Activated B cell treated with CpG ODN at 0.5 μM for 24 hours (primary cell): ENCODE measurements at regions not wholly inside any gene's neighbourhood (a gene's known extent, or its start where the extent isn't known, plus 50 kb on each side); places are given as distances from the start of the nearest gene placed in this dataset.
"Not testable (repeated sequence)": the region's sequence is repeated elsewhere in the genome, so short reads cannot be mapped to it uniquely, and the experiment has no call there.

Experiments
- ATAC-seq: fragments of 200-7000 bp; cut with Tn5 transposase; one replicate; pipeline ENCODE4 v1.10.0; 2021; ENCODE audit warnings: low read depth, mild to moderate bottlenecking, moderate library complexity
- CTCF ChIA-PET: fragments of 350-600 bp; sonication (Branson Sonifier 250); formaldehyde crosslinking; loops from one replicate; lab custom pipeline; 2021; ENCODE audit warnings: antibody characterized with exemption; lab: Charles Lee
- POLR2A ChIA-PET: fragments of 350-600 bp; sonication (Branson Sonifier 250); formaldehyde crosslinking; loops from one replicate; lab custom pipeline; 2021; ENCODE audit warnings: antibody characterized with exemption; lab: Charles Lee
- DNase-seq: peaks from one replicate; pipeline ENCODE4 v3.0.0; 2022
- H3K27ac Mint-ChIP-seq: one replicate; pipeline ENCODE4 v1.8.0; 2020; ENCODE audit warnings: mixed read lengths
- H3K27me3 Mint-ChIP-seq: one replicate; pipeline ENCODE4 v1.8.0; 2021; ENCODE audit warnings: mixed read lengths
- H3K36me3 Mint-ChIP-seq: one replicate; pipeline ENCODE4 v1.8.0; 2021; ENCODE audit warnings: low read depth, mixed read lengths
- H3K4me1 Mint-ChIP-seq: one replicate; pipeline ENCODE4 v1.8.0; 2021; ENCODE audit warnings: mixed read lengths
- H3K4me3 Mint-ChIP-seq: one replicate; pipeline ENCODE4 v1.8.0; 2020; ENCODE audit warnings: mild to moderate bottlenecking, mixed read lengths
- H3K9me3 Mint-ChIP-seq: one replicate; pipeline ENCODE4 v1.8.0; 2020; ENCODE audit warnings: mixed read lengths
- intact Hi-C: fragments of 100-400 bp; cut with micrococcal nuclease; formaldehyde crosslinking; loops from one replicate; pipeline ENCODE4 v1.15.1; 2024
- TF ChIP-seq, protein P1 (sequence below): fragments of 200-600 bp; IDR thresholded peaks from one replicate; pipeline ENCODE4 v1.8.0; 2022; ENCODE audit warnings: antibody characterized with exemption, mild to moderate bottlenecking

- H3K27ac Mint-ChIP-seq = no peak overlapping the region
- H3K36me3 Mint-ChIP-seq = no peaks in the 10 kb centered on the region
- H3K4me3 Mint-ChIP-seq = no peak overlapping the region
- ChIA-PET CTCF (no interaction called here), POLR2A (no interaction called here)
- ATAC-seq (no peak), DNase-seq (no peak)
- H3K4me1 Mint-ChIP-seq = peaks cover 1% of the 10 kb centered on the region
- H3K27me3 Mint-ChIP-seq = peaks cover 2% of the 10 kb centered on the region
- intact Hi-C loops = no loop called here
- TF ChIP-seq, protein P1, sequence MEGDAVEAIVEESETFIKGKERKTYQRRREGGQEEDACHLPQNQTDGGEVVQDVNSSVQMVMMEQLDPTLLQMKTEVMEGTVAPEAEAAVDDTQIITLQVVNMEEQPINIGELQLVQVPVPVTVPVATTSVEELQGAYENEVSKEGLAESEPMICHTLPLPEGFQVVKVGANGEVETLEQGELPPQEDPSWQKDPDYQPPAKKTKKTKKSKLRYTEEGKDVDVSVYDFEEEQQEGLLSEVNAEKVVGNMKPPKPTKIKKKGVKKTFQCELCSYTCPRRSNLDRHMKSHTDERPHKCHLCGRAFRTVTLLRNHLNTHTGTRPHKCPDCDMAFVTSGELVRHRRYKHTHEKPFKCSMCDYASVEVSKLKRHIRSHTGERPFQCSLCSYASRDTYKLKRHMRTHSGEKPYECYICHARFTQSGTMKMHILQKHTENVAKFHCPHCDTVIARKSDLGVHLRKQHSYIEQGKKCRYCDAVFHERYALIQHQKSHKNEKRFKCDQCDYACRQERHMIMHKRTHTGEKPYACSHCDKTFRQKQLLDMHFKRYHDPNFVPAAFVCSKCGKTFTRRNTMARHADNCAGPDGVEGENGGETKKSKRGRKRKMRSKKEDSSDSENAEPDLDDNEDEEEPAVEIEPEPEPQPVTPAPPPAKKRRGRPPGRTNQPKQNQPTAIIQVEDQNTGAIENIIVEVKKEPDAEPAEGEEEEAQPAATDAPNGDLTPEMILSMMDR = no peak
- H3K9me3 Mint-ChIP-seq = peaks cover 2% of the 10 kb centered on the region
These were observed 319.1 kb downstream of the KIF20B start for GRCh38 chr10:90020506-90020905.

- H3K9me3 Mint-ChIP-seq = no peaks in the 10 kb centered on the region
- no peaks in the 10 kb centered on the region for H3K36me3 Mint-ChIP-seq
- H3K4me3 Mint-ChIP-seq = no peak overlapping the region
- CTCF ChIA-PET = no interaction called here
- ATAC-seq (no peak), DNase-seq (no peak)
- intact Hi-C loops = no loop called here
- POLR2A ChIA-PET = no interaction called here
- H3K27me3 Mint-ChIP-seq = peaks cover 2% of the 10 kb centered on the region
- H3K4me1 Mint-ChIP-seq = peaks cover 18% of the 10 kb centered on the region
- TF ChIP-seq, protein P1 = no peak
- H3K27ac Mint-ChIP-seq = no peak overlapping the region
These were observed 322.6 kb downstream of the KIF20B start for GRCh38 chr10:90023950-90024349.

DNA sequence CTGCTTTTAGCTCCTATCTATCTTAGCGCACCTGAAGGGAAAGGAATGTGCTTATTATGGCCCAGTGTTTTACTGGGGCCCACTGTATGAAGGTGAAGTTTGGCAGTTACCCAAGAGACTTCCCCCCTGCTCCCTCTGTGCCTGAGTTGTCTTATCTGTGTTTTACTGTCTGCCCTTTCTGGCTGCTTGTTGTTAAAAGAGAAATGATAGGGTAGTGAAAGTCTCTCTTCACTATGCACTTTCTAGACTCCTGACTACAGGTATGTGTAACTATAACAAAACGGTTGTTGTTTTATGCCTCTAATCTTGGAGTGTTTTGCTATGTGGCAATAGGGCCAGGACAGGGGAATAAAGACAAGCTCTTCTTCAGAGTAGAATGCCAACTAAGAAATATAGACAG lies 326.9 kb downstream of the KIF20B start:
- no peak overlapping the region for H3K4me3 Mint-ChIP-seq
- peaks cover 8% of the 10 kb centered on the region for H3K9me3 Mint-ChIP-seq
- ChIA-PET CTCF (no interaction called here), POLR2A (no interaction called here)
- peaks cover 6% of the 10 kb centered on the region for H3K27me3 Mint-ChIP-seq
- H3K36me3 Mint-ChIP-seq = no peaks in the 10 kb centered on the region
- intact Hi-C loops = no loop called here
- TF ChIP-seq, protein P1 = no peak
- DNase-seq (no peak), ATAC-seq (no peak)
- H3K27ac Mint-ChIP-seq = peak overlapping the region; percentile 14
- peaks cover 18% of the 10 kb centered on the region for H3K4me1 Mint-ChIP-seq

DNA sequence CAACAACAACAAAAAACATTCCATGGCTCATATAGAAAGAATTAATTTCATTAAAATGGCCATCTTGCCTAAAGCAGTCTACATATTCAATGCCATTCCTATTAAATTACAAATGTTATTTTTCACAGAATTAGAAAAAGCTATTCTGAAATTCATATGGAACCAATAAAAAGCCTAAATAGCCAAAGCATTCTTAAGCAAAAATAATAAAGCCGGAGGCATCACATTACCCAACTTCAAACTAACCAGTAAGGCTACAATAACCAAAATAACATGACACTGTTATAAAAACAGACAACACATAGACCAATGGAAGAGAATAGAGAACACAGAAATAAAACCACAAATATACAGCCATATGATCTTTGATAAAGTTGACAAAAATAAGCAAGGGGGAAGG lies 330.4 kb downstream of the KIF20B start:
- CTCF ChIA-PET = no interaction called here
- no peak overlapping the region for H3K27ac Mint-ChIP-seq
- intact Hi-C loops = no loop called here

DNA sequence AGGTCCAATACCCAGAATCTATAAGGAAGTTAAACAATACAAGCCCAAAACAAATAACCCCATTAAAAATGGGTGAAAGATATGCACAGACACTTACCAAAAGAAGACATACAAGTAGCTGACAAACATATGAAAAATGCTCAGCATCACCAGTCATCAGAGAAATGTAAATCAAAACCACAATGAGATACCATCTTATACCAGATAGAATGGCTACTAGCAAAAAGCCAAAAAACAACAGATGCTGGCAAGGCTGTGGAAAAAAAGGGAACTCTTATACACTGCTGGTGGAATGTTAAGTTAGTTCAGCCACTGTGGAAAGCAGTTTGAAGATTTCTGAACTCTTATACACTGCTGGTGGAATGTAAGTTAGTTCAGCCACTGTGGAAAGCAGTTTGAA lies 331.1 kb downstream of the KIF20B start:
- DNase-seq (no peak), ATAC-seq (no peak)
- ChIA-PET CTCF (no interaction called here), POLR2A (no interaction called here)
- H3K36me3 Mint-ChIP-seq = no peaks in the 10 kb centered on the region
- TF ChIP-seq, protein P1 = no peak
- intact Hi-C loops = no loop called here
- no peak overlapping the region for H3K27ac Mint-ChIP-seq
- peaks cover 7% of the 10 kb centered on the region for H3K27me3 Mint-ChIP-seq
- H3K9me3 Mint-ChIP-seq = peaks cover 11% of the 10 kb centered on the region
- H3K4me1 Mint-ChIP-seq = peaks cover 10% of the 10 kb centered on the region
- H3K4me3 Mint-ChIP-seq = no peak overlapping the region

More for the DNA sequence above, 330.4 kb downstream of the KIF20B start:
- H3K4me3 Mint-ChIP-seq = no peak overlapping the region
- H3K9me3 Mint-ChIP-seq = peaks cover 11% of the 10 kb centered on the region
- ATAC-seq (no peak), DNase-seq (no peak)
- H3K27me3 Mint-ChIP-seq = peaks cover 6% of the 10 kb centered on the region
- TF ChIP-seq, protein P1 = no peak
- peaks cover 16% of the 10 kb centered on the region for H3K4me1 Mint-ChIP-seq
- POLR2A ChIA-PET = no interaction called here
- no peaks in the 10 kb centered on the region for H3K36me3 Mint-ChIP-seq

- H3K9me3 Mint-ChIP-seq, H3K27me3 Mint-ChIP-seq, H3K4me3 Mint-ChIP-seq, ATAC-seq, DNase-seq, intact Hi-C loops, H3K4me1 Mint-ChIP-seq, POLR2A ChIA-PET, H3K27ac Mint-ChIP-seq, H3K36me3 Mint-ChIP-seq, CTCF ChIA-PET: not testable (repeated sequence)
These were observed 333.5 kb downstream of the KIF20B start for GRCh38 chr10:90034862-90035261.
